GM10248 (cell line): ENCODE measurements at regions not wholly inside any gene's neighbourhood (a gene's known extent, or its start where the extent isn't known, plus 50 kb on each side); places are given as distances from the start of the nearest gene placed in this dataset.

ENCODE experiments used
- CTCF ChIA-PET: fragments of 300-600 bp; sonication (Branson Sonifier 250); formaldehyde crosslinking; extraction: SDS; loops from one replicate; lab custom pipeline; 2021; ENCODE audit warnings: antibody characterized with exemption; lab: Yijun Ruan, JAX
- POLR2A ChIA-PET: fragments of 350-650 bp; sonication (Branson Sonifier 250); formaldehyde crosslinking; extraction: SDS; loops from one replicate; lab custom pipeline; 2020; ENCODE audit warnings: antibody characterized with exemption; lab: Yijun Ruan, JAX
- DNase-seq: peaks from one replicate; pipeline ENCODE4 v3.0.0; 2012; ENCODE audit errors: extremely low spot score
- TF ChIP-seq, protein P1 (sequence below): IDR thresholded peaks from 2 replicates; pipeline ENCODE4 v1.5.1; 2012; ENCODE audit warnings: mild to moderate bottlenecking, low read depth; ENCODE audit errors: extremely low read depth, missing control alignments, control extremely low read depth

DNA sequence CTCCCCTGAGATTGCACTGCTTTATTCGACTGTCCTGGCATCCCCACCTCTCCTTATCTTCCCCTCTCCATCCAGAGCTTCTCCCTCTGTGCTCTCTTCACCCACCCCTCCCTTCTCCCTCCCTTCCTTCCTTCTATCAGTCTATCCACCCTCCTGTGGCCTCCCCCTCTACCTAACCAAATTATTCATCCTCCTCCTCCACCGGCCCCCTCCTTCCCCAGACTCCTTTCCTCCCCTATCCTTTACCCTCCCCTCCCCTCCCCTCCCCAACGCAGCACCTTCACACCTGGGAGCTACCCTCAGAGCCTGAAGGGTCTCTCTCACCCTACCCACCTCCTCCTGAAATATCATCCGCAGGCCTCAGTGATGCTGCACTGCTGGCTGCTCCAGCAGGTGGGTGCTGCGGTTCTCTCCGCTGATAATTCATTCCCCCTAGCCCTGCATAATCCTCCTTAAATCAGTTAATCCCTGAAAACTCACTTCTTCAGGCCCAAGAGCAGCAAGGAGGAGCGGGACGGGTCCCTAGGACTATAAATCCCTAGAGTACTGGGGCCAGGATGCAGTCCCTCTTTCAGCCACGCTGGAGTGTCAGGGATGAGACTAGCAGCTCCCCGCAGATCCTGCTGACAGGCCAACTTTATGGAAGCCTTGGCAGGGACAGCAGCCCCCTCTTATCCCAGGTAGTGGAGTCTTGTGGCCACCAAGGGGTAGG lies 97.8 kb downstream of the PCDH1 start:
- no peak for DNase-seq
- ChIA-PET CTCF (interaction anchor here (0.8 to 1.4 kb wide), 7 partner anchors 10 to 115 kb away, joined by 3 read pairs; no protein-coding TSS in a partner anchor), POLR2A (no interaction called here)
- TF ChIP-seq, protein P1, sequence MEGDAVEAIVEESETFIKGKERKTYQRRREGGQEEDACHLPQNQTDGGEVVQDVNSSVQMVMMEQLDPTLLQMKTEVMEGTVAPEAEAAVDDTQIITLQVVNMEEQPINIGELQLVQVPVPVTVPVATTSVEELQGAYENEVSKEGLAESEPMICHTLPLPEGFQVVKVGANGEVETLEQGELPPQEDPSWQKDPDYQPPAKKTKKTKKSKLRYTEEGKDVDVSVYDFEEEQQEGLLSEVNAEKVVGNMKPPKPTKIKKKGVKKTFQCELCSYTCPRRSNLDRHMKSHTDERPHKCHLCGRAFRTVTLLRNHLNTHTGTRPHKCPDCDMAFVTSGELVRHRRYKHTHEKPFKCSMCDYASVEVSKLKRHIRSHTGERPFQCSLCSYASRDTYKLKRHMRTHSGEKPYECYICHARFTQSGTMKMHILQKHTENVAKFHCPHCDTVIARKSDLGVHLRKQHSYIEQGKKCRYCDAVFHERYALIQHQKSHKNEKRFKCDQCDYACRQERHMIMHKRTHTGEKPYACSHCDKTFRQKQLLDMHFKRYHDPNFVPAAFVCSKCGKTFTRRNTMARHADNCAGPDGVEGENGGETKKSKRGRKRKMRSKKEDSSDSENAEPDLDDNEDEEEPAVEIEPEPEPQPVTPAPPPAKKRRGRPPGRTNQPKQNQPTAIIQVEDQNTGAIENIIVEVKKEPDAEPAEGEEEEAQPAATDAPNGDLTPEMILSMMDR: no peak

DNA sequence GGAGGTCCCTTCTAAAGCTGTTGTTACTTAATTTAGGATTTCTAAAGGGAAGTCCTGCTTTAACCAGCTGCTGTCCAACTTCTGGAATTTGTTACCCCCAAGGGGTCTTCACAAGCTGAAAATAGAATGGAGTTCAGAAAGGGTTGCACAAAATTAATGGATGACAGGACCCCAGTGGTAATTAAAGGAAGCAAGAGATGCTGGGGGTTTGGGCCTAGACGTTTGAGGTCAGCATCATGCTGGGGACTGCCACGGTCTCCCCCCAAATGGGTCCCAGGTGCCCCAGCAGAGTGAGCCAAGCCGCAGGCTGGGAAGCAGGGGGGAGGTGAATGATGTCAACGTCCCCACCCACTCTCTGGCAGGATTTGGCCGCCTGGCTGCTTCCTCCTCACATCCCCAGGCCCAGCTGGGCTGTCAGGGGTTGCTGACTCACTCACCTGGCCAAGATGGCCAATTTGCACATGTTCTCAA lies 97.5 kb upstream of the ARAP3 start:
- ChIA-PET POLR2A (no interaction called here), CTCF (interaction anchor here (0.8 to 1.4 kb wide), 7 partner anchors 11 to 115 kb away, joined by 3 to 4 read pairs (median 3); no protein-coding TSS in a partner anchor)
- TF ChIP-seq, protein P1: no peak
- DNase-seq: no peak

DNA sequence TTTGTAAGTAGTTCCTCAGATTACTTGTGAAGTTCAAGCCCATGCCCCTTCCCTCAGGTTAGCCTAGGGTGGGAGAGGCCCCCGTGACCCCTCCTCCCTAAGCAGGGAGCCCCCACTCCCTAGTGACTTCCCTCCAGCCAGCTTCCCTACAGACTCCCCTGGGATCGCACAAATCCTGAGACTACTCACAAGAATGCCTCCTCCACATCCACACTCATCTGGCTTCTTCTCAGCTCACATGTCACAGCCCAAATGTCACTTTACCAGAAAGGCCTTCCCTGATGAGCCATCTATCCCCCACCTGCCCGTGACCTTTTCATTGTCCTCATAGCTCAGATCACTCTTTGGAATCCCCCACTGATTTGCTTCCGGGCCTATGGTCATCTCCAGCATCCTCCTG lies 96.7 kb upstream of the ARAP3 start:
- TF ChIP-seq, protein P1: no peak
- CTCF ChIA-PET: interaction anchor here (0.8 to 1.4 kb wide), 5 partner anchors 12 to 103 kb away, joined by 3 to 5 read pairs (median 3); no protein-coding TSS in a partner anchor
- POLR2A ChIA-PET: no interaction called here
- DNase-seq: no peak

DNA sequence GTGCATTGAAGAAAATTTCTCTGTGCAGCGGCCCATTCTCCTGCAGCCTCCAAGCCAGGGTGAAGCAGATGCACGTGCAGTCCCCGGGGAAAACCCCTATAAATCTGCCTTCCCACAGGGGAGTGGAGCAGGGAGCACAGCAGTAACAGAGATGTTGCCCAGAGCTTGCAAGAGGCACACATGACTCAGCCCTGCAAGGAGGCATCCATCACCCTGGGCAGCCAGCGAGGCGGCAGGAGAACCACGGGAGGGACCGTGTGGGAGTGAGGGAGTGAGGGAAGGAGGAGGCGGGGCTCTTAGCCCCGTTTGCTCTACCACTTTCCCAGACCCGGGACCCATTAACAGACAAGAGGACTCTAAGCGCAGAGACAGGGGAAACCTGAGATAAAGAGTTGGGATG lies 96.2 kb upstream of the ARAP3 start:
- DNase-seq: no peak
- TF ChIP-seq, protein P1: no peak
- ChIA-PET POLR2A (no interaction called here), CTCF (interaction anchor here (0.9 to 1.1 kb wide), 2 partner anchors 15 to 38 kb away, joined by 3 to 5 read pairs; no protein-coding TSS in a partner anchor)

DNA sequence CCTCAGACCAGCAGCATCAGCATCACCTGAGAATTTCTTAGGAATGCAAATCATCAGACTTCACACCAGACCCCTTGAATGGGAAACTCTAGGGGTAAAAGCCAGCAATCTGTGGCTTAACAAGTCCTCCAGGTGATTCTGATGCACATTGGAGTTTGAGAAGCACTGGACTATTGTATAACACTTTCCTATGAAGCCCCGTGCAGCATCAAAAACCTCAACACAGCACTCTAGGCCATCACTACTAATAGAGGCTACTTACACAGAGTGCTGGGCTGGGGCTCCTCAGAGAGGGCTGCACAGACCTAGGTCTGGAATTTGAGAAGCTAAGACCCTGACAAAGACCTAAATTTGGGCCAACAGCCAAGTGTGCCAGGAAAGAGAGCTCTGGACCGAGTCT lies 95.7 kb upstream of the ARAP3 start:
- ChIA-PET POLR2A (no interaction called here), CTCF (no interaction called here)
- DNase-seq: no peak
- TF ChIP-seq, protein P1: no peak

DNA sequence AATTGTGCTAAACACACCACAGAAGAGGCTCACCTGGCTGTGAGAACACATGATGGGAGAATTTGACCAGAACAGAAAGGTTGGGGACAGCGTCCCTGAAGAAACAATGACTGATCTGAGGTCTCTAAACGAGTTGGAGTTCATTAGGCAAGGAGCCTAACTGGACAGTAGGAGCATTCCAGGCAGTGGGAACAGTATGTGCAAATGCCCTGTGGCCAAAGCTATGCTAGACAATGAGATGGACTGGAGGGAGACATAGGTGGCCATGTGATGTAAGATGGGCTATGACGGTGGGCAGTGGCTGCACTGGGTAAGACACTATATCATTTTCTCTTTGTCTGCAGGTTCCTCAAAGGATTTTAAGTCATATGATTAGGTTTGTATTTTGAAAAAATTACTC lies 95.1 kb upstream of the ARAP3 start:
- CTCF ChIA-PET: no interaction called here
- POLR2A ChIA-PET: no interaction called here
- no peak for DNase-seq
- TF ChIP-seq, protein P1: no peak
